OCI-LY7 (cell line): ENCODE measurements at regions not wholly inside any gene's neighbourhood (a gene's known extent, or its start where the extent isn't known, plus 50 kb on each side); places are given as distances from the start of the nearest gene placed in this dataset.

Experiments used
- CTCF ChIP-seq: fragments of 200-600 bp; sonication (generic); conservative IDR thresholded peaks from 2 replicates; pipeline ENCODE4 v1.5.1; 2014; ENCODE audit warnings: mild to moderate bottlenecking, antibody characterized with exemption, low read length, moderate library complexity, mixed read lengths
- EZH2phosphoT487 ChIP-seq: fragments of 200-600 bp; sonication (generic); IDR thresholded peaks from 2 replicates; pipeline ENCODE4 v1.6.1; 2018; ENCODE audit warnings: low read depth, borderline replicate concordance, mild to moderate bottlenecking, mixed run types, antibody characterized with exemption, low read length, moderate library complexity, mixed read lengths

- no peak for TF ChIP-seq CTCF
- no peak for TF ChIP-seq EZH2phosphoT487
These were observed 1682.7 kb upstream of the AGA start for GRCh38 chr4:179124957-179125356.
